ENCODE measurements at regions not wholly inside any gene's neighbourhood (a gene's known extent, or its start where the extent isn't known, plus 50 kb on each side); places are given as distances from the start of the nearest gene placed in this dataset.
"Not testable (repeated sequence)": the region's sequence is repeated elsewhere in the genome, so short reads cannot be mapped to it uniquely, and the experiment has no call there.

GRCh38 chr7:94182066-94182465 is 177.9 kb upstream of the BET1 start:
- in situ Hi-C loops (cut with MboI; ENCODE audit: low sequenced_read_pairs, unreplicated experiment) = no loop called here
- TF ChIP-seq CTCF (IDR thresholded peaks at IDR 0.05; ENCODE audit: borderline replicate concordance, control extremely low read depth, extremely low read depth, insufficient read depth, missing control alignments) = no peak
- no peak for DNase-seq (ENCODE audit: low spot score)

GRCh38 chr7:94182721-94183120 is 178.6 kb upstream of the BET1 start:
- TF ChIP-seq CTCF (IDR thresholded peaks at IDR 0.05; ENCODE audit: borderline replicate concordance, control extremely low read depth, extremely low read depth, insufficient read depth, missing control alignments) = no peak
- in situ Hi-C loops (cut with MboI; ENCODE audit: low sequenced_read_pairs, unreplicated experiment) = no loop called here
- no peak for DNase-seq (ENCODE audit: low spot score)

- no peak for DNase-seq (ENCODE audit: low spot score)
- TF ChIP-seq CTCF (IDR thresholded peaks at IDR 0.05; ENCODE audit: borderline replicate concordance, control extremely low read depth, extremely low read depth, insufficient read depth, missing control alignments) = no peak
- in situ Hi-C loops (cut with MboI; ENCODE audit: low sequenced_read_pairs, unreplicated experiment) = no loop called here
These were observed 179.2 kb upstream of the BET1 start for GRCh38 chr7:94183289-94183749.

GRCh38 chr7:94183891-94184290 is 179.7 kb upstream of the BET1 start:
- in situ Hi-C loops (cut with MboI; ENCODE audit: low sequenced_read_pairs, unreplicated experiment) = no loop called here
- DNase-seq (ENCODE audit: low spot score) = no peak
- no peak for TF ChIP-seq CTCF (IDR thresholded peaks at IDR 0.05; ENCODE audit: borderline replicate concordance, control extremely low read depth, extremely low read depth, insufficient read depth, missing control alignments)

- no peak for TF ChIP-seq CTCF (IDR thresholded peaks at IDR 0.05; ENCODE audit: borderline replicate concordance, control extremely low read depth, extremely low read depth, insufficient read depth, missing control alignments)
- no peak for DNase-seq (ENCODE audit: low spot score)
- in situ Hi-C loops (cut with MboI; ENCODE audit: low sequenced_read_pairs, unreplicated experiment) = no loop called here
These were observed 184.2 kb upstream of the BET1 start for GRCh38 chr7:94188350-94188749.

GRCh38 chr7:94190599-94191061 is 186.5 kb upstream of the BET1 start:
- no peak for DNase-seq (ENCODE audit: low spot score)
- no peak for TF ChIP-seq CTCF (IDR thresholded peaks at IDR 0.05; ENCODE audit: borderline replicate concordance, control extremely low read depth, extremely low read depth, insufficient read depth, missing control alignments)

GRCh38 chr7:94194426-94194825 is 190.3 kb upstream of the BET1 start:
- DNase-seq (ENCODE audit: low spot score); in situ Hi-C loops (cut with MboI; ENCODE audit: low sequenced_read_pairs, unreplicated experiment): not testable (repeated sequence)

More at GRCh38 chr7:94190599-94191061, 186.5 kb upstream of the BET1 start:
- in situ Hi-C loops (cut with MboI; ENCODE audit: low sequenced_read_pairs, unreplicated experiment) = no loop called here

Measured in GM13976 (cell line).